K562 (cell line): ENCODE measurements at regions not wholly inside any gene's neighbourhood (a gene's known extent, or its start where the extent isn't known, plus 50 kb on each side); places are given as distances from the start of the nearest gene placed in this dataset.

Experiments used
- ATAC-seq: fragments of 200-7000 bp; cut with Tn5 transposase; 3 replicates; pipeline ENCODE4 v1.9.1; 2020; ENCODE audit warnings: moderate library complexity
- BruUV-seq: library from RNA; stranded (reverse); fragments of 400-500 nt; replicated peaks from 2 replicates; lab custom pipeline; 2021; lab: Mats Ljungman, UMichigan
- CTCF ChIA-PET: fragments of 300-600 bp; formaldehyde crosslinking; extraction: SDS; loops from one replicate; lab custom pipeline; 2021; ENCODE audit warnings: low intra/inter-chr PET ratio; lab: Yijun Ruan, JAX
- POLR2A ChIA-PET: fragments of 300-600, 350-650 bp; sonication (Branson Sonifier 250); formaldehyde crosslinking; extraction: SDS; loops from one replicate; lab custom pipeline; 2021; ENCODE audit warnings: antibody characterized with exemption, inconsistent platforms; lab: Yijun Ruan, JAX
- DNase-seq, 4 experiments: peaks; one replicate each; pipeline versions ENCODE4 v3.0.0 to v3.0.0-alpha.2; 2011 to 2018; ENCODE audit warnings: low spot score in 3 of 4, mixed read lengths in 3 of 4; ENCODE audit errors: extremely low read depth in 1 of 4
- FAIRE-seq: peaks from 2 replicates; lab custom pipeline; 2011; peaks lifted over from hg19 to GRCh38; lab: Jason Lieb, UNC
- H2AFZ ChIP-seq: 2 replicates; pipeline ENCODE4 v1.6.0; 2011; ENCODE audit warnings: low read depth, low read length, control low read depth, inconsistent platforms
- H3K27ac ChIP-seq: fragments of 200-600 bp; 3 replicates; pipeline ENCODE4 v1.8.0; 2011; ENCODE audit warnings: low read depth, mild to moderate bottlenecking, control low read depth, inconsistent platforms, low read length, moderate library complexity, mixed read lengths; ENCODE audit errors: extremely low read depth
- H3K27me3 ChIP-seq, 2 experiments: fragments of 300-600 bp in 1 of 2; 2 replicates in 1 of 2; 3 replicates in 1 of 2; pipeline versions ENCODE4 v1.6.0 to v1.8.0; 2011; ENCODE audit warnings: inconsistent platforms in 2 of 2, low read length in 2 of 2, mild to moderate bottlenecking in 1 of 2, mixed read lengths in 1 of 2, moderate library complexity in 1 of 2; ENCODE audit not compliant: control insufficient read depth in 2 of 2, insufficient read depth in 2 of 2
- H3K36me3 ChIP-seq: fragments of 300-600 bp; 3 replicates; pipeline ENCODE4 v1.8.0; 2011; ENCODE audit warnings: mild to moderate bottlenecking, low read length, inconsistent platforms; ENCODE audit not compliant: control insufficient read depth, insufficient read depth
- H3K4me1 ChIP-seq, 2 experiments: fragments of 200-600 bp in 1 of 2; replicated peaks in 1 of 2; 2 replicates in 1 of 2; 3 replicates in 1 of 2; pipeline versions ENCODE4 v1.5.1 to v1.8.0; 2011; ENCODE audit warnings: inconsistent platforms in 2 of 2, low read length in 2 of 2, mild to moderate bottlenecking in 1 of 2, mixed read lengths in 1 of 2, moderate library complexity in 1 of 2; ENCODE audit not compliant: control insufficient read depth in 2 of 2, insufficient read depth in 2 of 2
- H3K4me2 ChIP-seq: 2 replicates; pipeline ENCODE4 v1.6.1; 2011; ENCODE audit warnings: low read length, control low read depth, inconsistent platforms, mixed read lengths; ENCODE audit not compliant: insufficient read depth
- H3K4me3 ChIP-seq: fragments of 200-600 bp; sonication (generic), shearing (Covaris generic); 2 replicates; pipeline ENCODE4 v1.5.1; 2016; ENCODE audit warnings: control low read depth, inconsistent platforms
- H3K79me2 ChIP-seq: fragments of 200-600 bp; 3 replicates; pipeline ENCODE4 v1.8.0; 2011; ENCODE audit warnings: low read length, inconsistent platforms; ENCODE audit not compliant: control insufficient read depth, insufficient read depth
- H3K9ac ChIP-seq, 2 experiments: 2 replicates each; pipeline versions ENCODE4 v1.6.0 to v1.6.1; 2011; ENCODE audit warnings: low read depth in 2 of 2, low read length in 2 of 2, control low read depth in 1 of 2, inconsistent platforms in 1 of 2, mild to moderate bottlenecking in 1 of 2, mixed read lengths in 1 of 2; ENCODE audit not compliant: insufficient read depth in 1 of 2
- H3K9me1 ChIP-seq: one replicate; pipeline ENCODE4 v1.6.0; 2011; ENCODE audit warnings: inconsistent platforms, mild to moderate bottlenecking, low read length, moderate library complexity; ENCODE audit not compliant: control insufficient read depth, insufficient read depth
- H3K9me3 ChIP-seq: replicated peaks from 2 replicates; pipeline ENCODE4 v1.5.1; 2011; ENCODE audit warnings: low read depth, low read length, inconsistent platforms; ENCODE audit not compliant: control insufficient read depth, insufficient read depth
- H4K20me1 ChIP-seq: replicated peaks from 2 replicates; pipeline ENCODE4 v1.6.1; 2011; ENCODE audit warnings: low read length, inconsistent platforms, mixed read lengths; ENCODE audit not compliant: control insufficient read depth, insufficient read depth
- ATF1 ChIP-seq, 2 experiments: fragments of 450-650 bp in 1 of 2; IDR thresholded peaks; 2 replicates each; pipeline ENCODE4 v1.6.1; 2016; ENCODE audit warnings: missing compliant biosample characterization in 1 of 2, missing genetic modification characterization in 1 of 2
- MYC ChIP-seq, 2 experiments: fragments of 250-450 bp in 1 of 2; sonication (Bioruptor Pico) in 1 of 2; IDR thresholded peaks; 2 replicates each; pipeline versions ENCODE4 v1.5.1 to v1.6.1; 2012 to 2021; ENCODE audit warnings: low read depth in 2 of 2, borderline replicate concordance in 1 of 2, improper control_type of control experiment in 1 of 2, low read length in 1 of 2, mild to moderate bottlenecking in 1 of 2, moderate library complexity in 1 of 2
- SLC30A9 ChIP-seq: fragments of 250-450 bp; sonication (Bioruptor Pico); IDR thresholded peaks from 2 replicates; pipeline ENCODE4 v1.8.0; 2022; ENCODE audit warnings: mild to moderate bottlenecking, moderate library complexity
- SMAD1 ChIP-seq: fragments of 150-350 bp; IDR thresholded peaks from 2 replicates; pipeline ENCODE4 v1.6.1; 2014; ENCODE audit warnings: low read length, low read depth; ENCODE audit not compliant: partially characterized antibody
- USF1 ChIP-seq: sonication (generic); formaldehyde crosslinking; IDR thresholded peaks from 2 replicates; pipeline ENCODE4 v1.9.0; 2022; ENCODE audit warnings: mild to moderate bottlenecking, missing genetic modification reagents
- WHSC1 ChIP-seq: IDR thresholded peaks from one replicate; pipeline ENCODE4 v1.6.1; 2012; ENCODE audit warnings: low read length, control low read depth, inconsistent platforms
- ZNF740 ChIP-seq, 3 experiments: fragments of 200-800 bp in 1 of 3; sonication (Bioruptor generic) in 1 of 3; sonication (generic) in 1 of 3; formaldehyde crosslinking in 1 of 3; IDR thresholded peaks; 2 replicates each; pipeline versions ENCODE4 v1.6.1 to v1.8.0; 2016 to 2022; ENCODE audit warnings: mild to moderate bottlenecking in 2 of 3, missing compliant biosample characterization in 2 of 3, missing genetic modification characterization in 2 of 3, missing genetic modification reagents in 1 of 3
- ZNF75A ChIP-seq: fragments of 450-650 bp; formaldehyde crosslinking; IDR thresholded peaks from 2 replicates; pipeline ENCODE4 v1.4.0; 2020; ENCODE audit warnings: mild to moderate bottlenecking
- WGBS: fragments of 100-300 bp; shearing (Covaris generic); methylation state at CpG from one replicate; pipeline ENCODE4 v1.1.6; 2016; ENCODE audit warnings: low coverage, mixed read lengths; ENCODE audit not compliant: insufficient coverage; ENCODE audit errors: missing lambda C conversion rate; 5-methylcytosine and 5-hydroxymethylcytosine counted together
- in situ Hi-C: fragments of 300-500 bp; cut with MboI; formaldehyde crosslinking; loops from 4 replicates; pipeline ENCODE4 v1.15.0; 2018; ENCODE audit warnings: inconsistent platforms, mixed read lengths
- intact Hi-C: fragments of 100-400 bp; cut with micrococcal nuclease; formaldehyde crosslinking; loops from 2 replicates; pipeline ENCODE4 v1.14.2; 2022
- TF ChIP-seq, protein P1 (sequence below): fragments of 250-450 bp; sonication (Bioruptor Pico); IDR thresholded peaks from 2 replicates; pipeline ENCODE4 v1.5.1; 2021; ENCODE audit warnings: mild to moderate bottlenecking
- TF ChIP-seq, protein P2 (sequence below): fragments of 250-450 bp; sonication (Bioruptor Pico); IDR thresholded peaks from 2 replicates; pipeline ENCODE4 v1.8.0; 2021; ENCODE audit warnings: moderate library complexity, mild to moderate bottlenecking, inconsistent platforms

DNA sequence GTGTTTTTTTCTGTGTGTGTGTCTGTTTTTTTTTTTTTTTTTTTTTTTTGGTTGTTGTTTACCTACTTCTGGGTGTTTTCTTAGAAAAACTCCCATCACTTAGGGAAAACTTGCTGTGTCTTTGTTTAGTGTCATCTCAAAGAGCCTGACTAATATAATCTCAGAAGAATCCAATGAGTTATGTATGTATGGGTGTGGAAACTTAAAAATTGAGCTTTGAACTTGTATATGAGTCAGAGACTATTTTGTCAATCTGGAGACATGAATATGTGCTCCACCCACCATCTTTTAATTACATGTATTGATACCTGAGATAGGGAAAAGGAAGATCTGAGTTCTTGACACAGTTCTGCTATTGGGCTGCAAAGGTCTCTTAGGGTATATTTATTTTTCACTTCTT lies 140.7 kb upstream of the SPRY2 start (continued):
- TF ChIP-seq USF1 (CRISPR knock-in tag): no peak
- no peak for TF ChIP-seq SMAD1
- no peak for TF ChIP-seq ZNF740 (CRISPR knock-in tag; IDR thresholded peaks at IDR 0.05)
- TF ChIP-seq ZNF740 (tag; IDR thresholded peaks at IDR 0.05): no peak
- TF ChIP-seq, all 486 proteins: peak for 0

- no peak overlapping the region for H2AFZ ChIP-seq
- H3K79me2 ChIP-seq: no peaks in the 10 kb centered on the region
- H3K4me2 ChIP-seq: no peak overlapping the region
- no TSS peak for BruUV-seq
- H3K27ac ChIP-seq: no peak overlapping the region
- no peaks in the 10 kb centered on the region for H3K27me3 ChIP-seq
- in situ Hi-C loops: no loop called here
- DNase-seq (no peak), ATAC-seq (no peak), FAIRE-seq (no peak)
- whole genome bisulfite sequencing: 0% methylated on average over 5 of the region's 5 CpGs
- intact Hi-C loops: no loop called here
- H4K20me1 ChIP-seq: no peaks in the 10 kb centered on the region
- H3K9me3 ChIP-seq: no peaks in the 10 kb centered on the region
- no peaks in the 10 kb centered on the region for H3K36me3 ChIP-seq
- no peaks in the 10 kb centered on the region for H3K4me1 ChIP-seq
- H3K4me3 ChIP-seq: no peak overlapping the region
- POLR2A ChIA-PET: no interaction called here
- no peaks in the 10 kb centered on the region for H3K9me1 ChIP-seq
- no peak overlapping the region for H3K9ac ChIP-seq
- CTCF ChIA-PET: no interaction called here
- no peak for TF ChIP-seq ZNF75A
- TF ChIP-seq, protein P1, sequence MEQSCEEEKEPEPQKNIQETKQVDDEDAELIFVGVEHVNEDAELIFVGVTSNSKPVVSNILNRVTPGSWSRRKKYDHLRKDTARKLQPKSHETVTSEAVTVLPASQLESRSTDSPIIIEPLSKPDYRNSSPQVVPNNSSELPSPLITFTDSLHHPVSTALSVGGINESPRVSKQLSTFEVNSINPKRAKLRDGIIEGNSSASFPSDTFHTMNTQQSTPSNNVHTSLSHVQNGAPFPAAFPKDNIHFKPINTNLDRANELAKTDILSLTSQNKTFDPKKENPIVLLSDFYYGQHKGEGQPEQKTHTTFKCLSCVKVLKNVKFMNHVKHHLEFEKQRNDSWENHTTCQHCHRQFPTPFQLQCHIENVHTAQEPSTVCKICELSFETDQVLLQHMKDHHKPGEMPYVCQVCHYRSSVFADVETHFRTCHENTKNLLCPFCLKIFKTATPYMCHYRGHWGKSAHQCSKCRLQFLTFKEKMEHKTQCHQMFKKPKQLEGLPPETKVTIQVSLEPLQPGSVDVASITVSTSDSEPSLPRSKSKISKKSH (CRISPR knock-in tag): no peak
- no peak for TF ChIP-seq WHSC1
- TF ChIP-seq, protein P2, sequence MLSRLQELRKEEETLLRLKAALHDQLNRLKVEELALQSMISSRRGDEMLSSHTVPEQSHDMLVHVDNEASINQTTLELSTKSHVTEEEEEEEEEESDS (CRISPR knock-in tag): no peak
- TF ChIP-seq SLC30A9 (CRISPR knock-in tag): no peak
- no peak for TF ChIP-seq ATF1 (CRISPR knock-in tag; IDR thresholded peaks at IDR 0.05)
- TF ChIP-seq ATF1 (tag; IDR thresholded peaks at IDR 0.05): no peak
- TF ChIP-seq MYC (IDR thresholded peaks at IDR 0.05; ENCODE audit: low read depth, low read length): no peak
- TF ChIP-seq MYC (CRISPR knock-in tag; IDR thresholded peaks at IDR 0.05; ENCODE audit: borderline replicate concordance, low read depth): no peak
These were observed 136.9 kb upstream of the SPRY2 start for GRCh38 chr13:80477661-80478443.
